ENCODE measurements at regions not wholly inside any gene's neighbourhood (a gene's known extent, or its start where the extent isn't known, plus 50 kb on each side); places are given as distances from the start of the nearest gene placed in this dataset.

DNA sequence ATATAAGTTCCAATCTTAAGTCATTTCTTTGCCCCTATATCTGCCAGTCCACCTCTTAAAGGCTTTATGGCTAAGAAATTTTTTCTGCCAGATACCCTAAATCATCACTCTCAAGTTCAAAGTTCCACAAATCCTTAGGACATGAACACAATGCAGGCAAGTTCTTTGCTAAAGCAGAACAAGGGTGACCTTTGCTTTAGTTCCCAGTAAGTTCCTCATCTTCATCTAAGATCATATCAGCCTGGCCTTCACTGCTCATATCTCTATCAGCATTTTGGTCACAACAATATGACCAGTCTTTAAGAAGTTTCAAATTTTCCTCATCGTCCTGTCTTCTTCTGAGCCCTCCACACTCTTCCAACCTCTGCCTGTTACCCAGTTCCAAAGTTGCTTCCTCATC, 402.2 kb upstream of the RUNX1 start:
- TF ChIP-seq POLR2A (IDR thresholded peaks at IDR 0.05) (no peak), CTCF (IDR thresholded peaks at IDR 0.05 in 4 of 5, conservative IDR thresholded peaks at IDR 0.05 in 1 of 5) (no peak)
